NCI-H226 (cell line): ENCODE measurements at regions not wholly inside any gene's neighbourhood (a gene's known extent, or its start where the extent isn't known, plus 50 kb on each side); places are given as distances from the start of the nearest gene placed in this dataset.

Source experiments
- DNase-seq: peaks from one replicate; pipeline ENCODE4 v3.0.0-alpha.2; 2015

- DNase-seq, result peak; percentile 23
These were observed 52.2 kb upstream of the PRDX6 start for GRCh38 chr1:173424782-173425407.

GRCh38 chr1:173426057-173426456 lies 51.1 kb upstream of the PRDX6 start:
- DNase-seq, result peak; percentile 59

GRCh38 chr1:173427146-173428054 lies 49.7 kb upstream of the PRDX6 start:
- no peak for DNase-seq
